Activated naive CD4-positive, alpha-beta T cell treated with anti-CD3 and anti-CD28 coated beads, Interleukin-2, amount 10 ng/mL, durations not matched to agents 7 days and 5 days (primary cell): ENCODE measurements at regions not wholly inside any gene's neighbourhood (a gene's known extent, or its start where the extent isn't known, plus 50 kb on each side); places are given as distances from the start of the nearest gene placed in this dataset.
"Not testable (repeated sequence)": the region's sequence is repeated elsewhere in the genome, so short reads cannot be mapped to it uniquely, and the experiment has no call there.

ENCODE experiments used
- CTCF ChIA-PET: fragments of 350-600 bp; sonication (Branson Sonifier 250); formaldehyde crosslinking; loops from one replicate; lab custom pipeline; 2021; ENCODE audit warnings: antibody characterized with exemption; lab: Charles Lee
- DNase-seq: peaks from one replicate; pipeline ENCODE4 v3.0.0-alpha.2; 2020
- H3K27ac Mint-ChIP-seq: one replicate; pipeline ENCODE4 v1.8.0; 2021; ENCODE audit warnings: mild to moderate bottlenecking, moderate library complexity, mixed read lengths
- H3K27me3 Mint-ChIP-seq: one replicate; pipeline ENCODE4 v1.8.0; 2021; ENCODE audit warnings: mild to moderate bottlenecking, mixed read lengths
- H3K36me3 Mint-ChIP-seq: one replicate; pipeline ENCODE4 v1.8.0; 2021; ENCODE audit warnings: mixed read lengths
- H3K4me1 Mint-ChIP-seq: one replicate; pipeline ENCODE4 v1.8.0; 2021; ENCODE audit warnings: mixed read lengths
- H3K4me3 Mint-ChIP-seq: one replicate; pipeline ENCODE4 v1.8.0; 2021; ENCODE audit warnings: mild to moderate bottlenecking, moderate library complexity, mixed read lengths
- H3K9me3 Mint-ChIP-seq: one replicate; pipeline ENCODE4 v1.8.0; 2021; ENCODE audit warnings: mixed read lengths

GRCh38 chr11:37946155-37946766 is 1348.2 kb upstream of the RAG2 start:
- CTCF ChIA-PET = interaction anchor here (0.6 to 2.1 kb wide), 4 partner anchors 8 to 845 kb away, joined by 3 to 5 read pairs (median 4); no protein-coding TSS in a partner anchor
- DNase-seq = no peak

GRCh38 chr11:37942081-37942480 is 1344.0 kb upstream of the RAG2 start:
- Mint-ChIP-seq H3K36me3 (no peaks in the 10 kb centered on the region), H3K4me3 (no peak overlapping the region), H3K27me3 (no peaks in the 10 kb centered on the region), H3K4me1 (no peaks in the 10 kb centered on the region), H3K9me3 (no peaks in the 10 kb centered on the region), H3K27ac (no peak overlapping the region)
- no peak for DNase-seq
- CTCF ChIA-PET = no interaction called here

More at GRCh38 chr11:37946155-37946766, 1348.2 kb upstream of the RAG2 start:
- Mint-ChIP-seq H3K27me3 (no peaks in the 10 kb centered on the region), H3K9me3 (no peaks in the 10 kb centered on the region), H3K27ac (no peak overlapping the region), H3K36me3 (no peaks in the 10 kb centered on the region), H3K4me3 (no peak overlapping the region), H3K4me1 (no peaks in the 10 kb centered on the region)

GRCh38 chr11:37929100-37929653 is 1331.1 kb upstream of the RAG2 start:
- no peaks in the 10 kb centered on the region for H3K9me3 Mint-ChIP-seq
- no peaks in the 10 kb centered on the region for H3K36me3 Mint-ChIP-seq
- H3K4me3 Mint-ChIP-seq = no peak overlapping the region
- no peak overlapping the region for H3K27ac Mint-ChIP-seq
- H3K27me3 Mint-ChIP-seq = no peaks in the 10 kb centered on the region
- H3K4me1 Mint-ChIP-seq = no peaks in the 10 kb centered on the region
- CTCF ChIA-PET = interaction anchor here (0.6 kb wide), 1 partner anchor 201 kb away, joined by 3 read pairs; no protein-coding TSS in a partner anchor
- DNase-seq = no peak

- H3K4me3 Mint-ChIP-seq = no peak overlapping the region
- no peaks in the 10 kb centered on the region for H3K4me1 Mint-ChIP-seq
- no peaks in the 10 kb centered on the region for H3K36me3 Mint-ChIP-seq
- no peak overlapping the region for H3K27ac Mint-ChIP-seq
- no peaks in the 10 kb centered on the region for H3K9me3 Mint-ChIP-seq
- H3K27me3 Mint-ChIP-seq = no peaks in the 10 kb centered on the region
- no peak for DNase-seq
- CTCF ChIA-PET = no interaction called here
Observed at GRCh38 chr11:37926772-37927171, 1328.7 kb upstream of the RAG2 start.

DNA sequence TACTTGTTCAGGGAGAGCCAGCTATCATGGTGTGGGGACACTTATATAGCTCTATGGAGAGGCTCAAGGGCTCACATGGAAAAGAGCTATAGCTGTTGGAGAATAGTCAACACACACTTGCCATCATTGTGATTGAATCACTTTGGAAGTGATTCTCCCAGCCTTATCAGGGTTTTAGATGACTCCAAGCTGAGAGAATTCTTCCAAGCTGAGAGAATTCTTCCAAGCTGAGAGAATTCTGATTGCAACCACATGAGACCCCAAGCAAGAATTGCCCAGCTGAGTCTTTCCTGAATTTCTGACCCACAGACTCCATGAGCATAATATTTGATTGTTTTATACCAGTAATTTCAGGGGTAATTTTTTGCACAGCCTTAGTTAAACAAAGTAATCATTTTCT is 1318.3 kb upstream of the RAG2 start:
- Mint-ChIP-seq H3K4me1 (no peaks in the 10 kb centered on the region), H3K9me3 (peaks cover 3% of the 10 kb centered on the region), H3K36me3 (no peaks in the 10 kb centered on the region), H3K27ac (no peak overlapping the region), H3K27me3 (no peaks in the 10 kb centered on the region), H3K4me3 (no peak overlapping the region)
- CTCF ChIA-PET = no interaction called here
- no peak for DNase-seq

GRCh38 chr11:37914859-37915258 is 1316.8 kb upstream of the RAG2 start:
- Mint-ChIP-seq H3K4me3 (no peak overlapping the region), H3K9me3 (peaks cover 4% of the 10 kb centered on the region), H3K27me3 (no peaks in the 10 kb centered on the region), H3K36me3 (no peaks in the 10 kb centered on the region), H3K4me1 (no peaks in the 10 kb centered on the region), H3K27ac (no peak overlapping the region)
- CTCF ChIA-PET = interaction anchor here (0.6 kb wide), 1 partner anchor 8 kb away, joined by 3 read pairs; no protein-coding TSS in a partner anchor
- no peak for DNase-seq

DNA sequence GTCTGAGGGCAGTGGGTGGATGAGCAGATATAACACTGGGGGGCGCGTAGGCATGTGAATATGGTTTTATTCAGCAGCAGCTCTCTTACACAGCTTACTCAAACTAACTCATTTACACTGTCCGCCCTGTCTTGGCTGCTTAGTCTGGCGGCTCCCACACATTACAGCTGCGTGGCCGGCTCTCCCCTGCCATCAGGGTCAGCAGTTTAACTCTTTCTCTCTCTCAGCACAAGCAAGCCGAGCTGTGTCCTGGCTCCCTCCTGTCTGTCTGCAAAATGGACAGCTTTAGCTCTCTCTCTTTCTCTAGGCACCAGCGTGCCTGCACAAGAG is 1310.1 kb upstream of the RAG2 start:
- H3K4me1 Mint-ChIP-seq = no peaks in the 10 kb centered on the region
- no peaks in the 10 kb centered on the region for H3K36me3 Mint-ChIP-seq
- H3K27ac Mint-ChIP-seq = no peak overlapping the region
- H3K4me3 Mint-ChIP-seq = no peak overlapping the region
- H3K9me3 Mint-ChIP-seq = peaks cover 17% of the 10 kb centered on the region
- CTCF ChIA-PET = no interaction called here
- H3K27me3 Mint-ChIP-seq = no peaks in the 10 kb centered on the region
- DNase-seq = no peak

DNA sequence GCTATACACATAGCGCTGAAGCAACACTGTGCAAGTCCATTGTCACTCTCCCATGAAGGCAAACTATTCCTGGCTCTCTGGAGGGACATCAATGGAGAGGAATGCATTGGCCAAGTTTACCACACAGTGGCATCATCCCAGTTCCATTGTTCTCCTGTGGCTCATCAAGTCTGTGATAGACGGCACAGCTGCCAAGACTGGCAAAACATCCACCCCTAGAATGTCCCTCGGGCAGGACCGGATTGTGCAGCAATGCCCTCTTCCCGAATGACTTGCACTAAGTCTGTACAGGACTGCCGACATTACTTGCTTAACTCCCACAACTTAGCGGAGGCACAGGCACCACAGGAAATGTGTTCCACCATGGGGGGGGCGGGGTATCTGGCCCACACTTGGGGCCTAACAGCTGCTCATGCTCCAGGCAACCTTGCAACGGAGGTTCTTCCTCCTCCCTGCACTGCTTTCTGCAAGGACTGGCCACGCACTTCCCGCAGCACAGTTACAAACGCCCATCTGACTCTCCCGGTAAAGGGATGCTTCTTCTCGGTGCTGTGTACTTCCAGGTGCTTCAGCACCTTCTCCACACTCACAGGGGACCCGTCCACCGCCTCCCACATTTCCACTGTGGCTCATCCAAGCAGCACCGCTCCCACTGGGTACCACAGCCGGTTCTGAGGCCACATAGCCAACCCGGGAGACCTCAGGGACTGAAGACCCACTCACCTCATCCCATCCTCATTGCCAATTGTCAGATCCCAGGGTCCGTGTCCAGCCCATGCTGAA is 1309.6 kb upstream of the RAG2 start:
- CTCF ChIA-PET = no interaction called here
- Mint-ChIP-seq H3K4me1 (no peaks in the 10 kb centered on the region), H3K27me3 (no peaks in the 10 kb centered on the region), H3K9me3 (peaks cover 17% of the 10 kb centered on the region), H3K36me3 (no peaks in the 10 kb centered on the region), H3K4me3 (no peak overlapping the region), H3K27ac (no peak overlapping the region)
- DNase-seq = no peak

GRCh38 chr11:37905707-37906417 is 1307.8 kb upstream of the RAG2 start:
- H3K4me3 Mint-ChIP-seq = no peak overlapping the region
- no peaks in the 10 kb centered on the region for H3K27me3 Mint-ChIP-seq
- H3K36me3 Mint-ChIP-seq = no peaks in the 10 kb centered on the region
- DNase-seq = no peak
- no peaks in the 10 kb centered on the region for H3K4me1 Mint-ChIP-seq
- H3K27ac Mint-ChIP-seq = no peak overlapping the region
- peaks cover 20% of the 10 kb centered on the region for H3K9me3 Mint-ChIP-seq
- CTCF ChIA-PET = no interaction called here

DNA sequence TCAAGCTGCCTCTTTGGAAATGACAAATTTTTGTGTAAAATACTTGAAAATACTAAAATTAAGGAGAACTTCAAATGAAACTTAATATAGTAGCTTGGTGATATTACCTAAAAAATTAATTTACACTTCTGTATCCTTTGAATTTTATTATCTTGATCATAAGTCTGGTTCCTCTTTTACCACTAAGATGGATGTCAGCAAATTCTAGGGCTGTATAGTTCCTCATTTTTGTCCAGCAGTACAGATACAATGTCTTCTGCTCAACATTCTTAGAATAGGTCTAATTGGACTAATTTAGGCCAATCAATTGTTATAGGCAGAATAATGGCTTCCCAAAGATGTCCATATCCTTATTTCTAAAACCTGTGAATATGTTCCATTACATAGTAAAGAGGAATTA is 1298.0 kb upstream of the RAG2 start:
- H3K4me1 Mint-ChIP-seq = no peaks in the 10 kb centered on the region

GRCh38 chr11:37881741-37882140 is 1283.7 kb upstream of the RAG2 start:
- Mint-ChIP-seq H3K27me3 (no peaks in the 10 kb centered on the region), H3K36me3 (no peaks in the 10 kb centered on the region), H3K4me1 (no peaks in the 10 kb centered on the region), H3K27ac (no peak overlapping the region), H3K9me3 (peaks cover 9% of the 10 kb centered on the region), H3K4me3 (no peak overlapping the region)
- DNase-seq = no peak
- CTCF ChIA-PET = no interaction called here

More for the DNA sequence above, 1298.0 kb upstream of the RAG2 start:
- Mint-ChIP-seq H3K36me3 (no peaks in the 10 kb centered on the region), H3K27me3 (no peaks in the 10 kb centered on the region), H3K4me3 (no peak overlapping the region), H3K9me3 (peaks cover 15% of the 10 kb centered on the region), H3K27ac (no peak overlapping the region)
- CTCF ChIA-PET = no interaction called here
- no peak for DNase-seq

GRCh38 chr11:37861671-37862070 is 1263.6 kb upstream of the RAG2 start:
- H3K4me1 Mint-ChIP-seq = no peaks in the 10 kb centered on the region
- no peak overlapping the region for H3K4me3 Mint-ChIP-seq
- H3K9me3 Mint-ChIP-seq = peaks cover 5% of the 10 kb centered on the region
- H3K36me3 Mint-ChIP-seq = no peaks in the 10 kb centered on the region
- no peaks in the 10 kb centered on the region for H3K27me3 Mint-ChIP-seq
- CTCF ChIA-PET = no interaction called here
- no peak overlapping the region for H3K27ac Mint-ChIP-seq
- no peak for DNase-seq

- H3K4me1 Mint-ChIP-seq, H3K36me3 Mint-ChIP-seq, DNase-seq, CTCF ChIA-PET, H3K27ac Mint-ChIP-seq, H3K4me3 Mint-ChIP-seq, H3K27me3 Mint-ChIP-seq: not testable (repeated sequence)
- H3K9me3 Mint-ChIP-seq = peaks cover 13% of the 10 kb centered on the region
Observed at GRCh38 chr11:37858806-37859537, 1260.9 kb upstream of the RAG2 start.

DNA sequence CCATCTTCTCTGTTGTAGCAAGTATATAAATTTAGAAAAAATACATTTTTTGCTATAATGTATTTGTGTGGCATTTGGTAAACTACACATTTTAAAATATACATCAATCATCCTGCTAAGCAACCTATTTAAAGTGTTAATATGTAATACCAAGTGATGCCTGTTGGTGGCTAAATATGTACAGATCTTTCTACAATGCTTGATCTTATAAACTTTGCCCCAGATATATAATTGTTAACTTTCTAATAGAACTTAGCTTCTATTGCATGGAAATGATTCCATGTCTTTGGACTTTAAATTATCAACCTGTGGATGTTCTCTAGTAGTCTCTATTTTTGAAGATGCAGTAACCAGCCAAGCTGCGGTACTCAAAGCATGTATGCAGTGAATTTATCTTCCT is 1260.4 kb upstream of the RAG2 start:
- Mint-ChIP-seq H3K27me3 (no peaks in the 10 kb centered on the region), H3K4me3 (no peak overlapping the region), H3K4me1 (no peaks in the 10 kb centered on the region), H3K36me3 (no peaks in the 10 kb centered on the region), H3K27ac (no peak overlapping the region), H3K9me3 (peaks cover 13% of the 10 kb centered on the region)
- CTCF ChIA-PET = no interaction called here
- DNase-seq = no peak
